Right hindlimb (tissue), 1 donor: ENCODE measurements at regions not wholly inside any gene's neighbourhood (a gene's known extent, or its start where the extent isn't known, plus 50 kb on each side); places are given as distances from the start of the nearest gene placed in this dataset.
"Not testable (repeated sequence)": the region's sequence is repeated elsewhere in the genome, so short reads cannot be mapped to it uniquely, and the experiment has no call there.

Experiments
- DNase-seq: peaks from one replicate; pipeline ENCODE4 v3.0.0-alpha.2; 2018

DNA sequence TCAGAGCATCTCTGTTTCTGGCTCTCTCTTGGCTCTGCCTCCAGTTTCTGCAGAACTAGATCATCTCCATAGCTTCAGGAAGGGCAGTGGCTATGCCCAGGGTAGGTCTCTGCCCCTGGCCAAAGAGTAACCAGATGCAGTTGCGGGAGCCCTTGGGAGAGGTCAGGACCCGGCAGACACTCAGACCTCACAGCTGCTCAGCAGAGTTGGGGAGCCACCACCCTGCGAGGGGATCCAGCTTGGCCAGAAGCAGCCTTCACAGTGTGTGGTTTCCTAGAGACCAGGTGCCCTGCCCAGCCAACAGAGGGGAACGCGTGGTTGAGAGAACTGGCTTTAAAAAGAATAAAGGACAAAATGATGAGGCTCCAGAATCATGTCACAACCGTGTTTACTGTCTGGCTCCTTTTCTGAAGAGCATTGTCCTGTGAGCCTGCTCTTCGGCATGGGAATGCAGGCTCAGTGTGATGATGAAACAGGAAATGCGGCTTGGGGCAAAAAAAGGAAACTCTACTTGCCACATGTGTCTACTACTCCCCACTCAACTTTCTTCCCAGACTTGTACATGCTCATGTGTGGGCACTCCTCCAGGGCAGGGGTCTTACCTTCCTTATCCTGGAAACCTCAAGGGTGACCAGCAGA lies 243.1 kb downstream of the INHBA start:
- no peak for DNase-seq

DNA sequence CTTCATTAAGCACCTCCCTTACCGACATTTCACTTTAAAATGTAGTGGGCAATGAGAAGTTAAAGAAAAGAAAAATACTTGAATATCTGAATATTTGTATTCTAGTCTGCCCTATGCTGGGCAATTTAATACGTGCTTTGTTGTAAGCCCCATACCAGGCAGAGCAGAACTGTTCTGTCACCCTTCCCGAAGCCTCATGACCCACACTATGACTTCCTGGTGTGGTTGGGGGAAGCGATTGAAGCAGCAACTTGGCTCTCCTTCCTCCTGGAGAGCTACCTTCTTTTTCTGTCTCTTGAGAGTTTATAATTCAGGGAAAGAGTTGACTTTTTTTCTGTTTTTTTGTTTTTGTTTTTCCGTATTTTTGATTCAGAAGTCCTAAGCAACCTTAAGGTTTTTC lies 243.7 kb downstream of the INHBA start:
- DNase-seq: no peak

DNA sequence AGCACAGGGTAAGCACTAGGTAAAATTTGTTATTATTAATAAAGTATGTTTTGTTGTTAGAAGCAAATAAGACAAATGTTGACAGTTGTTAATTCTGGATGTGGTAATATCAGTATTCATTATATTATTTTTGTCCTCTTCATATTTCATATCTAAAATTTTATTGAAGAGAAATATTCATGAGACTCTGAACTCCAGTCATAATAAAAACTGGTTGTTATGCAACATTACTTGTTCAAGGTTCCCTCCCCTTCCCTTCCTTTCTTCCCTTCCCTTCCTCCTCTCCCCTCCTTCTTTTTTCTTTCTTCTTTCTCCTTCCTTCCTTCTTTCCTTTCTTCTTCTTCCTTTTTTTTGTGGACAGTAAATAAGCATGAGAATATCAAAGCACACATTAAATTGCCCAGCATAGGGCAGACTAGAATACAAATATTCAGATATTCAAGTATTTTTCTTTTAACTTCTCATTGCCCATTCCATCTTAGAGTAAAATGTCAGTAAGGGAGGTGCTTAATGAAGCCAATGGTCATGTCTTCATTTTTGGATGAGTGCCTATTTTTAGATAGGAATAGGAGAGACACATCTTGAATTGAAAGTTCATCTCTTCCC lies 245.0 kb downstream of the INHBA start:
- DNase-seq: no peak

DNA sequence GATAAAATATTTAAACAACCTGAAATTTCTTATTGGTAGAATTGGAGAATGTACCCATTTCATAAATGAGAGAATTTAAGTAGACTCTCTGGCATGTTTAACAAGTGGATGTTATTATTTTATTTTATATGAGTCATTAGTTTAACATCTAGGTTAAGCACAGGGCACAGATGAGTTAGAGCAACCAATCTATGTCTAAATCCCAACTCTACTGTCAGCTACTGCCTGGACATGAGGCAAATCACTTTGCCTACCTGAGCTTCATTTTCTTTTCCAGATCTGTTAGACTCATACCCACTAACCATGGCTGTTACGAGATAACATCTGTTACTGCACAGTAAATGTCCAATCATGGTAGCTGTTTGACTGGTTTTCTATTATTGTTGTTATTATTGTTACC lies 251.1 kb downstream of the INHBA start:
- no peak for DNase-seq

DNA sequence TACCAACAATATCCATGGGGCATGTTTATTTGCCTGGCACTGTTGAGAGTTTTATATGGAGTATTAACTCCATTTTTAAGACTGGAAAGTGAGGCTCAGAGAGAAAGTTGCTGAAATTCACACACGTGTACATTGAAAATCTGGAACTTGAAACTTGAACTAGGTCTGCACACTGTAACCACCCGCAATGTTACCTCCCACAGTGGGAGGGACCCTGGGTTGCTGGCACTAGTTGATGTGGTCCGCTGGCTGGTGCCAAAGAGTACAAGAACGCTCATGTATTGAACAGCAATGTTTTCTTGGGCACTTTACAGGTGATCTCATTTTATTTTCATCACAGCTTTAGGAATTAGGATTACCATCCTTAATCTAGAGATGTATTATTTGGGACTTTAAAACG lies 253.2 kb downstream of the INHBA start:
- DNase-seq: no peak

DNA sequence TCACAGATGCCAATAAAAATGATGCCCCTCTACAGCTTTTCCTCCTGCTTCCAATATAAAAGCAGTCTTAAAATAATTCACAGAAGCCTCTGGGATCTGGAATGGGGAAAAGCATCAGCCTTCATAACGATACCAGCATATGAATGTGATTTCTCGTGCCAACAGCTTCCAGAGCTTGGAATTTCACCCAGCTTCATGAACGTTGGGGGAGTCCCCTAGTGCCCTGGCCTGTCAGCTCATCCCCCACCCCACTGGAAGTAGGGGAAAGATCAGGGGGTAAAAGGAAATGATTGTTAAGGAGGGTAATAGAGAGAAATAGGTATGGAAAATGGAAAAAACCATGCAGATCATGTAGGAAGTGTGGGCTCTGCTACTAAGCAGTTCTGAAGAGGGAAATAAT lies 253.6 kb downstream of the INHBA start:
- DNase-seq: no peak

DNA sequence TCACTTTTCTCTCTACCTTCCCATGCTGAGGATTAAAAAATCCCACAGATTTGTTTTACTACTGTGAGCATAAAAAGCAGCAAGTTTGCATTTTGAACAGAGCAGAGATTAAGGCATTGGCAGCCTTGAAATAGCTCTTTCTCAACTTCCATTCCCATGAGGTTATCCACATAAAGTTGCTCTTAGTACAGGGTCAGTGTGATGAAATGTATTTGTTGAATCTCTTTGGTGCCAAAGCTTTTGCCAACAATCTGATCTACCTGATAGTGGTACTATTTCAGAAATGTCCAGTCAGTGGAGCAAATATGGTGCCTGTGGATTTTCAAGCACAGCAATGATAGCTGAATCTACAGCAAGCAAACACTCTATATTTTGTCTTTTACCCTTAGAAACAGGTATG lies 254.8 kb downstream of the INHBA start:
- DNase-seq: no peak

DNA sequence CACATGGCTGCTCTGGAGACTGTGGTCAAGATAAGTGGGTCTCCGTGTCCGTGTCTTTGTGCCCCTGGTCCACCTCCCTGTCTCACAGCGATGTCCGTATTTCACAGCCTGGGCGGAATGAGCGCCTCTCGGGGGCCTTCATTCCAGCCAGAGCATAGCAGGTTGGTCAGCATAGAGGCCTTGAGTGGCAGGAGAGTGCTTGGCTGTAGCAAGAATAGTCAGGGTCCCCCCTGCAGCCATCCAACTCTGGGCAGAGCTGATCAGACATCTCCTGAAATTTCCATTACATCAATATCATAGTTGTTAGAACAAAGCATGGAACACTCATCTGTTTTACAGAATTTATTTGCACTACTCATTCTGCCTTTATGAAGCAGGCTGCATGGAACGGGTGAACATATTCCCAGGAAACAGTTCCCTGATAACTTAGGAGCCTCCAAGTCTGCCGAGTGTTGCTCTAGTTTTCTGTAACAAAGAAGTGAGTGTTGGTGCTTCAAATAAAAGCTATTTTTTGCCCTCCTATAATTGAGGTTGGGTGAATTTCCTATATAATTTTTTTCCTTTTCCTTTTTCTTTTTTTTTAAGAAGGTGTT lies 255.3 kb downstream of the INHBA start:
- DNase-seq: no peak

DNA sequence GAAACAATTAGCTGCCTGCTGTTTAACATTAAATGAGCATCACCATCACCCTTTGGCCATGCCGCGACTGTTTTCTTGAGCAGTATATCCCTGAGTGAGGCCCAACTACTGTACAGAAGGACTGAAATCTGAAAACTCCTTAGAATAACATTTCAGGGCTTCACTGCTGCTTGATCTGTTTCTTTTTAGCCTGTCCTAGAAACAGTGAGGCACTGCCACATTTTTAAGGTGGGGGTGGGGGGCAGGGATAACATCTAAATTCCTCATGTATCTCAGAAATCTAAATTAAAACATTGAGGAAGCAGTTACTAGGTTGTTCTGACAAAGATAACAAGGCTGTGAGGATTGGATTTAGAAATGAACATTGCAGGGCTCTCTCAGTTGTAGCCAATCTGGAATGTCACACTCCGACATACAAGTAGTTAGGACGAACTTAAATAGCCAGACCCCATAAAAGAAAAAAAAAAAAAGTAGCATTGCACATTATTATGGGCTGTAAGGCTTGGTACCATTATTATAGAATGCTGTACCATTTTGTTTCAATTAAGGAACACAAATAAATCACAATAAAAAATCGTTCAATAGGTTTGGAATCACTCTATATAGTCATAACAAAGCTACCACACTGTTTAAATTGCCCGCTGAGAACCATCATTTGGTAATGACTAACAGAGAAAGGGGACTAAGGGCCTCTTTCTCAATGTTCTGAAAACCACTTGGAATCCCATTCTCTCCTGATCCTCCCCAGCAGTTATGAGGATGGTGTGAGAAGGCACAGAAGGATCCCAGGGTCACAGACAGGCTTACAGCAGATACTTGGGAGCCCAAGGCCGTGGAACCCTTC lies 256.1 kb downstream of the INHBA start:
- no peak for DNase-seq

DNA sequence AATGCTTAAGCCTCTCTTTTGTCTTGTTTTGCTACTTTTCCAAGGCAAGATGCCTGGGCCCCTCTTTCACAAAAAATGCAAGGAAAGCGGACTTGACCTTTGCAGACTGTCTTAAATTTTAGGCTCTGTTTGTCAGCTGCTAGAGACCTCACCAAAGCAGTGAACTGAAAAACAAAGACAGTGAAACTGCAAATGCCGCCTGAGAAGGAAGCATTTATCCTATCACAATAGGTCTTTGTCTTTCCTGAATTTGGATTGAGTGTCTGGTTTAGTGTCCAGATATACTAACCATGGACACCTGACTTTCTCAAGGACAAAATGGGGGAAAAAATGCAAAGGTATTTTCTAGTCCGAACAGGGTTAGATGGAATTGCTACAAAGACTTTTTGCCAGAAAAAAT lies 256.9 kb downstream of the INHBA start:
- DNase-seq: no peak

DNA sequence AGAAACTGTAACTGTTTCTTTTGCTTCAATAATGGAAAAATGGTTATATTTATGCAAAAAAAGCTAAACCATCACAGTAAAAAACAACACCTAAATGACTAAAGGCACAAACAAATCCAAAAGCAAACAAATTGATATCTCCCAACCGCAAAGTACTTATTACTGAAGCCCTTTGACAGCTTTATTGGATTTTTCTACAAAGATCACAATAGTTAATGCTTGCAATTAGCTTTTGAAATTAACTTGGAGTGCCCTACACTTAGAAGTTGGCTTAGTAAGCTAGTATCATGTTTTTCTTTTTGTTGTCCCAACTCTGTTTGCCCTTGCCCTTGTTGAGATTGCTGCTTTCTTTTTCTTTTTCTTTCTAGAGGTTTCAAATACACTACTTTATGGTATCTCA lies 257.5 kb downstream of the INHBA start:
- no peak for DNase-seq

DNA sequence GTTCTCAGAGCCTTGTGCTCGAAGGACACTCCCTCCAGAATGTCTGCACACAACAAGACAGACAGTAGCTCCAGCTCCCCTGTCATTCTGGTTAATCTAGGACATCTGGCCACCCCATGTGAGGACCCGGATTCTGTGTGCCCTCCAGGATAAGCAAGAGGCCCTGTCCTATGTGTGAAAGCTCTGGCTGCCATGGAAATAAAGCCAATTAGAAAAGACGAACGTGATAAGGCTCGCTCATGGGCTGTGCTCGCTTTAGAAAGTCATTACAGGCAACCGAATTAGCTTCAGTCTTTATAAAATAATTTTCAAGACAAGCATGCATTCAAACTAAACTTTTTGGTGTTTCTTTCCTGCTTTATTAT lies 263.4 kb downstream of the INHBA start:
- no peak for DNase-seq

DNA sequence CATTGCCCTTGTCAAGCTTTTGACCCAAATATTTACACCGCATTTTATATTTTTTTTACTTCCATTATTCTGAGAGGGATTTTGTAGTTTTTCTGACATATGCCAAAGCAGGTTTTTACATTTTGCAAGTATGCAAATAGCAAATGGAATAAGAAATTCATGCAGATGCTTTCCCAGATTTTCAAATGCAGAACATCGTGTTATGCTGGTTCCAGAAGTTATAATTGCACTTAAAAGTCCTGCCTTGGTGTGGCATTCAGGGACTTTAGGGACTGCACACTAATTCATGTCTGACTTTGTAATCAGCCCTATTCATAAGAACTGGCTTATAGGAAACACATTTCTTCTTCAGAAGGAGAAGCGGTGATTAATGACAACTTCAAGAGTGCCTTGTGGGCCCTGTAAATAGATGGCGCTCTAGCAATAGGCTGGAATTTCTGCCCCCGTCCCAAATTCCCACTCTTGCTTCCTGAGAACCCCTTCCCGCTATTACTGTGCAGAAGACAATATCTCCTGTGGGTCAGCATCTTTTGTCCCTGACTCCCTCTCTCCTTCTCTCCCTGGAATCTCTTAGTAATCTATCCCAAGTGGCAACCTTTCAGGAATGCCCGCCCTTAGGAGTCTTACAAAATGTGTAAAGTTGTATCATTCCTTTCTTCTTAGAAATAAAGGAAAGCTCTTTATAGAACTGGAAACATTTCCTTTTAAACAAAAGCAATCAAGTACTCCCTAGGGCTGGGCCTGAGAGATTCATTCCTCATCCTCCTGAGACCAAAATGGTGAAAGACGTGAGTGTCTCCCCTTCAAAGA lies 264.0 kb downstream of the INHBA start:
- no peak for DNase-seq

DNA sequence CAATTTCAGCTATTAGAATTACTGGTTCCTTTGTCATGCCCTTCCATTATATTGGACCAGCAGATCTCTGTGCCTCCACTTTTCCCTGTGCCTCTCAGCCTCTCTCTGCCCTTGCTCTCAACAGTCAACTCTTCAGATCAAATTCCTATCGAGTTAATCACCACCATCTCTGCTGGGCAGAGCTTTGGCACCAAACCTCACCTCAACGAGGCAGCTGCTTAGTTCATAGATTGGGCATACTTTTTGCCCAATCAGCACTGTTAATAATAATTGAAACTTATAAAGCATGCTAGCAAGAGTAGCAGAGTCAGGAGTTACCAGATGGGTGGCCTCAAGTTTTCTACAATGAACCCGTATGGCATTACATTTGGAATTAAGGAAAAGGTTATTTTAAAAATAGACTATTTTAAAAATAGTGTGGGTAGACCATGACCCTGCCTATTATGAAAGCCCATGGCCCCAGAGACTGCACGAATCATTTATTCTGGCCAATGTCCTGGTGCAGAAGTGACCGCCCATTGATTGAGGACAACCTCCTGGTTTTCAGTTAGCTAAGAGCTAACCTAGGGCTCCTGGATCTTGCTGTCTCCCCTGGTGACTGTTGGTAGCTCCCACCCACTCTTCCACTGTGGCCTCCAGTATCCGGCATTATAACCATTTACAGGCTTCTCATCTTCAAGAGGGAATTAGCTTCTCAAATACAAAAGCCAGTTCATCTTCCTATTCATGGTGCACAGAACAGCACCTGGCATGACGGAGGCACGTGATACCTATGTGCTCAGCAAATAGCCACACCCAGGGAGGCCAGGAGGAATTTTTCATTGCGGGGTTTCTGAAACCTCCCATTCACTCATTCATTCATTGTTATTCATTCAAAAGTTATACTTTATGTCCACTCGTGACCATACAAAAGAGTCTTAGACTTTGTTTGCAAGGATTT lies 265.4 kb downstream of the INHBA start:
- DNase-seq: no peak

DNA sequence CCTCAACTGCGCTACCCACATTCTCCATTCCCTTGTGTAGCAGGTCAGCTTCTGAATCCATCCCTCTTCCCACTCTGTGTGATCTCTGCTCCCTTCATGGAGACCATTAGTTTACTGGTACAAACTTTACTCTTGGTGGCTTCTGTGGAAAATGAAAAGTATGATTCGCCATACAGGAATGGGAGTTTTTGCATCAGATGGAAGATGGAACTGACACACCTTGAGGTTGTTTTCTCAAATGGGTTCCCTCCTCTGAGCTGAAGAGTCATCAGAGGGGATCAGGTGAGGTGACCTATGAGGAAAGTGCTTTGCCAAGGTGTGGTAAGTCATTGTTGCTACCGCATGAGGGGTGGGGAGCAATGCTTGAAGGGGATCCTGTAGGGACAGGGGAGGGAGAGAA lies 266.8 kb downstream of the INHBA start:
- DNase-seq: no peak

DNA sequence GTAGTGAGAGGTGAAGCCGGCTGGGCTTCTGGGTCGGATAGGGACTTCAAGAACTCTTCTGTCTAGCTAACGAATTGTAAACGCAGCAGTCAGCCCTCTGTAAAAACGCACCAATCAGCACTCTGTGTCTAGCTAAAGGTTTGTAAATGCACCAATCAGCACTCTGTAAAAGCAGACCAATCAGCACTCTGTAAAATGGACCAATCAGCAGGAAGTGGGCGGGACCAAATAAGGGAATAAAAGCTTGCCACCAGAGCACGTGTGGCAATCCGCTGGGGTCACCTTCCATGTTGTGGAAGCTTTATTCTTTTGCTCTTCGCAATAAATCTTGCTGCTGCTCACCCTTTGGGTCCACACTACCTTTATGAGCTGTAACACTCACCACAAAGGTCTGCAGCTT lies 267.9 kb downstream of the INHBA start:
- DNase-seq: not testable (repeated sequence)

DNA sequence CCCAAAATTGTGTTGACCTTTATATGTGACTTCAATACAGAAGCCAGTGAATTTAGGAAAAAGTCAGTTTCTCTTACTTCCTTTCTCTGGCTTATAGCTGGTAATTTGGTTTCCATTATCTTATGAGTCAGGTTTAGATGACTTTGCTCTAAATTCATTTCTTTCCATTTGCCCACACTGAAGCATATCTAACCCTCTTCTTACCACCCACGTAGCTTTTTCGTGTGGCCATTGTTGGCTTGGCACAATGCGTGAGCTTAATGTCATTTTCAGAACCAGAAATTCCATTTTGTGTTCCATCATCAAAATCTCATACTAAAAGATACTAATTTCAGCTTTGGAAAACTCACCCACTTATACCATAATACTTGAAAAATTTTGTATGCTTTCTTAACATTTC lies 271.2 kb downstream of the INHBA start:
- DNase-seq: no peak

DNA sequence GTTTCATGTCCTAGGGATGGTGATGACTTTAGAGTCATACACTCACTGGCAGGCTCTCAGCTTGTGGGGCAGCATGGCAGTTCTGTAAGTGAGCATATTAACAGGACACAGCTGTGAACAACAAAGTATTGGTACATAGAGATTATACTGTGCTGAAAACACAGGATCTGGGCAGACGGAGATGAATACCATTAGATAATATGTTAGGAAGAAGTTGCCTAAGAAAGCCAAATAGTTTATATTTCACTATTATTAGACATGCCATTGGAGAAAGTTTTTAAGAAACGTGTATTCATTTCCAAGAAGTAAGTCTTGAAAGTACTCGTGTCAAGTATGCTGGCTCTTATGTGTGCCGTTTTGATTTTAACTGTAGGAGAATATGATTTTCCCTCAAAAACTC lies 274.5 kb downstream of the INHBA start:
- DNase-seq: no peak

DNA sequence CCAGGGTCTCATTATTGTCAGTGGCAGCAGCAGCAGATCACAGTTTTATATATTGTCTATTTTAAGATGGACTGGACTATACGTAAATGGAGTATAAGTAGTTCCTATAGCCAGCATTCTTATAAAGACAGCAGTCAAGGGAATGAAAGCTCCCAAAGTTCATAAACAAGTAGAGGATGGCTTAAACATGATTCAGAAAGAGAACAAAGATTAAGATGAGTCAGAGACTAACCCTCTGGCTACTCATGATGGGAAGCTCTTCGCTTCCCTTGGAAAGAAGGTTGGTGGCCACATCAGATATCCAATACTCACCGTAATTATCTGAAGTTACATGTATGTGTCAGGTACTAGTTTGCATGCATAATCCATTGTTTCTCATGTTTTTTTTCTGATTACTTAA lies 277.0 kb downstream of the INHBA start:
- DNase-seq: no peak

DNA sequence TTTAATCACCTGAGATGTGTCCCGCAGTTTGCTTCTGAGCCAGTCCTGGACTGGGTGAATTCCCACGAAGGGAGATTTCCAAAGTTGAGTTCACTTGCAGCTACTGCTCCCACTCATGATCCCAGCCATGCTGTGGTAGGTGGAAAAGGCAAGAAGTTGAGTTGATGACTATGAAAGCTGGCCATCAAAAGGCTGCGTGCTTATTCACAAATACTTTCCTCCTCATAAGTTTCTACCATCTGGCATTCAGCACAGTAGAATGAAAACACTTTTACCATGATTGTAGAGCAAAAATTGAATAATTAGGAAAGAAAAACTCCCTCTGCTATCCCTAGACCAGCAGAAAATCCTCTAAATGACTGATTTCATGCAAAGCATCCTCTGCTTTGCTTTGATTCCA lies 281.8 kb downstream of the INHBA start:
- DNase-seq: no peak

DNA sequence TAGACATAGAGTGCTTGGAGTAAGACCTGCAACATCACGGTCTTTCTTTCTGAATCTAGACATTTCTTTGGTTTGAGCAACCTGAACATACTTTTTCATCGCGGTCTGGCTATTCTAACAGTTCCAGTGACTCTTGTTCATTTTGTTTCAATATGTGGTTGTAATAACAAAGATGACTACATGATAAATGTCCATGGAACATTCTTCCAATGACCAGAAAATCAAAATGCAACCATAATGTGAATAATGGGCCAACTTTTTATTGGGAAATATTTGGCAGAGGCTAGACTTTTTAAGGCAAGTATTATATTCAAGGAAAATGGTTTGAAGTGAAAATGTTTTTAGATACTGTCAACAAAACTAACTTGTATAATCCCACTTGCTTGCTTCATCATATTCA lies 282.5 kb downstream of the INHBA start:
- DNase-seq: no peak

DNA sequence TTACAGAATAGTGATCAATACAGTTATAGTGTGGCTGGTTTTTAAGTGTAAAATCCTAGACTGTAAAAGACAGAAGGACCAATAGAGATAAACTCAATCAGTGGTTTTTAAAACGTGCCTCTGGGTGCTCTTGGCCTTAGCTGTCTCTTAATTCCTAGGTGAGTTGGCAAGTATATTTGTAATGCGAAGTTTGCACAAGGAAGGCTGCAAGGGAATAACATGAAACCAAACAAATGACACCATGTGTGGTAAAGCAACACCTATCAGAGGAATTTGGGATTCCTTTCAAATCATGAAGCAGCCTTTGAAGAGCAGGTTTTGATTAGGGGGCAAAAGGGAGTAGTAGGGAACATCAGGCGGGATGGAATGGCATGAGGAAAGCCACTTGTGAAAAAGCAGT lies 284.6 kb downstream of the INHBA start:
- DNase-seq: no peak
